C4-2B (cell line): ENCODE measurements at regions not wholly inside any gene's neighbourhood (a gene's known extent, or its start where the extent isn't known, plus 50 kb on each side); places are given as distances from the start of the nearest gene placed in this dataset.

Experiments used
- CTCF ChIP-seq: fragments of 450-650 bp; conservative IDR thresholded peaks from 2 replicates; pipeline ENCODE4 v1.5.1; 2017; ENCODE audit warnings: mild to moderate bottlenecking
- ZFX ChIP-seq: fragments of 450-650 bp; IDR thresholded peaks from 2 replicates; pipeline ENCODE4 v1.6.1; 2017

DNA sequence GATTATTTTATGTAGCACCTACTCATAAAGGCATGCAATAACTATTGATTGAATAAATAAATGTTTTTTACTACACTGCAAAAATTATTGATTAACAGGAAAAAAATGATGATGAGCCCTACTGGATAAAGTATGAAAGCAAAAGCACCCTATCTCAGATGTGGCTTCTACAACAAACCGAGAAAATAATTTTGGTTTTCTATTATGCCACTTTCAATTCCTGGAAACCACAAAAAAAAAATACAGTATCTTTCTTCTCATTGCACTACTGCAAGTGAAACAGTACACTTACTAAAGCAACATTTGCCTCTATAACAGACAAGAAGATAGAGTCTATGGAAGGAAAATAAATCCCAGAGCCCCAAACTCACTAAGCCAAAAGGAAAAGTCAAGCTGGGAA lies 1882.4 kb downstream of the NCAM2 start:
- TF ChIP-seq CTCF (no peak), ZFX (no peak)
